Ovary (tissue), 7 donors: ENCODE measurements at regions not wholly inside any gene's neighbourhood (a gene's known extent, or its start where the extent isn't known, plus 50 kb on each side); places are given as distances from the start of the nearest gene placed in this dataset.

Experiments
- DNase-seq, 5 donors: peaks; one replicate each; pipeline ENCODE4 v3.0.0-alpha.2; 2019 to 2020
- H3K27ac ChIP-seq, 2 donors: fragments of 200-600 bp; one replicate each; pipeline versions ENCODE4 v1.5.1 to v1.8.0; 2019 to 2022
- H3K27me3 ChIP-seq: fragments of 200-600 bp; one replicate; pipeline ENCODE4 v1.8.0; 2022
- H3K36me3 ChIP-seq: fragments of 200-600 bp; sonication (generic); one replicate; pipeline ENCODE4 v1.5.1; 2019
- H3K4me1 ChIP-seq: one replicate; pipeline ENCODE4 v1.8.1; 2013; ENCODE audit warnings: mild to moderate bottlenecking, moderate library complexity; ENCODE audit not compliant: insufficient read depth
- H3K4me3 ChIP-seq: fragments of 200-600 bp; sonication (generic); one replicate; pipeline ENCODE4 v1.5.1; 2017
- H3K9me3 ChIP-seq, 2 donors: fragments of 200-600 bp in 1 of 2; sonication (generic) in 1 of 2; one replicate each; pipeline versions ENCODE4 v1.5.1 to v1.8.1; 2013 to 2019; ENCODE audit warnings: mild to moderate bottlenecking in 1 of 2, moderate library complexity in 1 of 2
- EP300 ChIP-seq: sonication (generic); formaldehyde crosslinking; IDR thresholded peaks from one replicate; pipeline ENCODE4 v1.6.1; 2017; ENCODE audit warnings: antibody characterized with exemption
- POLR2A ChIP-seq: fragments of 450-650 bp; IDR thresholded peaks from one replicate; pipeline ENCODE4 v1.6.1; 2017; ENCODE audit warnings: antibody characterized with exemption, mild to moderate bottlenecking, moderate library complexity
- WGBS, 3 donors: extraction: QIAGEN DNeasy Blood & Tissue Kit in 1 of 3; methylation state at CpG; one replicate each; pipeline versions ENCODE4 v1.1.5 to v1.1.7; 2013 to 2017; 5-methylcytosine and 5-hydroxymethylcytosine counted together
- intact Hi-C, 4 donors: fragments of 100-400 bp; cut with DNase I; formaldehyde crosslinking; loops; one replicate each; pipeline versions ENCODE4 v1.11.0 to v1.15.1; 2022 to 2023
- TF ChIP-seq, protein P1 (sequence below), 3 donors: fragments of 450-650 bp in 2 of 3; fragments of 200-600 bp in 1 of 3; IDR thresholded peaks; one replicate each; pipeline versions ENCODE4 v1.5.1 to v1.8.0; 2016 to 2022; ENCODE audit warnings: antibody characterized with exemption in 3 of 3, mild to moderate bottlenecking in 1 of 3
- donor health status: DM: no; HTN: no; CAD: no; lungs with moderate emphysema.
- donor health status: DM: no; HTN: no; CAD: no.
- donor health status: Bipolar disorder and iron deficiency.
- donor health status: DM: no; HTN: no; CAD: no.
- donor health status: DM: yes; HTN: yes; CAD: no.

GRCh38 chr12:124704619-124705018, 137.2 kb upstream of the NCOR2 start:
- DNase-seq = no peak
- H3K36me3 ChIP-seq = no peaks in the 10 kb centered on the region
- no peak overlapping the region for H3K27ac ChIP-seq
- no peak for TF ChIP-seq POLR2A
- TF ChIP-seq EP300 = no peak
- TF ChIP-seq, protein P1, sequence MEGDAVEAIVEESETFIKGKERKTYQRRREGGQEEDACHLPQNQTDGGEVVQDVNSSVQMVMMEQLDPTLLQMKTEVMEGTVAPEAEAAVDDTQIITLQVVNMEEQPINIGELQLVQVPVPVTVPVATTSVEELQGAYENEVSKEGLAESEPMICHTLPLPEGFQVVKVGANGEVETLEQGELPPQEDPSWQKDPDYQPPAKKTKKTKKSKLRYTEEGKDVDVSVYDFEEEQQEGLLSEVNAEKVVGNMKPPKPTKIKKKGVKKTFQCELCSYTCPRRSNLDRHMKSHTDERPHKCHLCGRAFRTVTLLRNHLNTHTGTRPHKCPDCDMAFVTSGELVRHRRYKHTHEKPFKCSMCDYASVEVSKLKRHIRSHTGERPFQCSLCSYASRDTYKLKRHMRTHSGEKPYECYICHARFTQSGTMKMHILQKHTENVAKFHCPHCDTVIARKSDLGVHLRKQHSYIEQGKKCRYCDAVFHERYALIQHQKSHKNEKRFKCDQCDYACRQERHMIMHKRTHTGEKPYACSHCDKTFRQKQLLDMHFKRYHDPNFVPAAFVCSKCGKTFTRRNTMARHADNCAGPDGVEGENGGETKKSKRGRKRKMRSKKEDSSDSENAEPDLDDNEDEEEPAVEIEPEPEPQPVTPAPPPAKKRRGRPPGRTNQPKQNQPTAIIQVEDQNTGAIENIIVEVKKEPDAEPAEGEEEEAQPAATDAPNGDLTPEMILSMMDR (IDR thresholded peaks at IDR 0.05) = no peak
- no peaks in the 10 kb centered on the region for H3K4me1 ChIP-seq
- intact Hi-C loops = no loop called here
- 90 to 96% (median 92%) methylated on average over 13 of the region's 13 CpGs for WGBS, 3 donors
- no peak overlapping the region for H3K4me3 ChIP-seq
- H3K9me3 ChIP-seq = no peaks in the 10 kb centered on the region
- H3K27me3 ChIP-seq = no peaks in the 10 kb centered on the region

GRCh38 chr12:124703856-124704255, 136.4 kb upstream of the NCOR2 start:
- 92 to 94% (median 93%) methylated on average over 8 of the region's 8 CpGs for WGBS, 3 donors
- peaks cover 4% of the 10 kb centered on the region for H3K4me1 ChIP-seq
- no peak overlapping the region for H3K4me3 ChIP-seq
- DNase-seq = no peak
- no peaks in the 10 kb centered on the region for H3K27me3 ChIP-seq
- H3K36me3 ChIP-seq = no peaks in the 10 kb centered on the region
- no peak overlapping the region for H3K27ac ChIP-seq
- intact Hi-C loops = no loop called here
- TF ChIP-seq, protein P1 (IDR thresholded peaks at IDR 0.05) = no peak
- TF ChIP-seq EP300 (no peak), POLR2A (no peak)
- H3K9me3 ChIP-seq = no peaks in the 10 kb centered on the region

- TF ChIP-seq, protein P1 (IDR thresholded peaks at IDR 0.05) = no peak
- TF ChIP-seq POLR2A (no peak), EP300 (no peak)
- H3K27me3 ChIP-seq = no peaks in the 10 kb centered on the region
- 87 to 100% (median 95%) methylated on average over 1 of the region's 1 CpG for WGBS, 3 donors
- no peaks in the 10 kb centered on the region for H3K9me3 ChIP-seq
- H3K4me3 ChIP-seq = no peak overlapping the region
- H3K27ac ChIP-seq = no peak overlapping the region
- peaks cover 9% of the 10 kb centered on the region for H3K4me1 ChIP-seq
- no peak for DNase-seq
- intact Hi-C loops = no loop called here
- no peaks in the 10 kb centered on the region for H3K36me3 ChIP-seq
These were observed 135.3 kb upstream of the NCOR2 start for GRCh38 chr12:124702736-124703135.

- H3K27ac ChIP-seq = peak overlapping the region; percentile 1 to 55
- H3K4me1 ChIP-seq = peaks cover 9% of the 10 kb centered on the region
- H3K9me3 ChIP-seq = no peaks in the 10 kb centered on the region
- no peaks in the 10 kb centered on the region for H3K36me3 ChIP-seq
- H3K27me3 ChIP-seq = no peaks in the 10 kb centered on the region
- intact Hi-C loops = no loop called here
- DNase-seq = peak in 3 of 5 donors; percentile 37 to 64 (median 49)
- TF ChIP-seq, protein P1 (IDR thresholded peaks at IDR 0.05) = no peak
- no peak for TF ChIP-seq EP300
- no peak for TF ChIP-seq POLR2A
- WGBS, 3 donors = 27 to 40% (median 31%) methylated on average over 17 of the region's 17 CpGs
- H3K4me3 ChIP-seq = no peak overlapping the region
These were observed 133.6 kb upstream of the NCOR2 start for GRCh38 chr12:124700810-124701592.
